ENCODE measurements at regions not wholly inside any gene's neighbourhood (a gene's known extent, or its start where the extent isn't known, plus 50 kb on each side); places are given as distances from the start of the nearest gene placed in this dataset.

GRCh38 chr5:142235050-142235797 lies 89.6 kb downstream of the SPRY4 start (continued):
- TF ChIP-seq CHD7 (IDR thresholded peaks at IDR 0.05; ENCODE audit: insufficient replicate concordance, low read length) (no peak), GABPA (IDR thresholded peaks at IDR 0.05; ENCODE audit: borderline replicate concordance, insufficient read depth, low read length) (no peak), NRF1 (IDR thresholded peaks at IDR 0.05; ENCODE audit: low read depth, low read length) (no peak), NANOG (IDR thresholded peaks at IDR 0.05; ENCODE audit: insufficient read depth, low read depth, low read length, poor library complexity, severe bottlenecking) (peak; percentile 19), SRF (IDR thresholded peaks at IDR 0.05; ENCODE audit: low read depth, low read length) (0 out of 2 replicates have a peak, but pooled peaks have one; percentile 8), MAFK (IDR thresholded peaks at IDR 0.05; ENCODE audit: low read depth, low read length) (no peak), CBX8 (IDR thresholded peaks at IDR 0.05; ENCODE audit: borderline replicate concordance, low read depth, low read length) (no peak), HDAC6 (IDR thresholded peaks at IDR 0.05; ENCODE audit: low read depth, low read length) (no peak), CTBP2 (IDR thresholded peaks at IDR 0.05; ENCODE audit: borderline replicate concordance, insufficient read depth, insufficient read length, low read length) (peak; percentile 95), PHF8 (conservative IDR thresholded peaks at IDR 0.05; ENCODE audit: low read depth, low read length) (no peak)
